ENCODE measurements at regions not wholly inside any gene's neighbourhood (a gene's known extent, or its start where the extent isn't known, plus 50 kb on each side); places are given as distances from the start of the nearest gene placed in this dataset.

DNA sequence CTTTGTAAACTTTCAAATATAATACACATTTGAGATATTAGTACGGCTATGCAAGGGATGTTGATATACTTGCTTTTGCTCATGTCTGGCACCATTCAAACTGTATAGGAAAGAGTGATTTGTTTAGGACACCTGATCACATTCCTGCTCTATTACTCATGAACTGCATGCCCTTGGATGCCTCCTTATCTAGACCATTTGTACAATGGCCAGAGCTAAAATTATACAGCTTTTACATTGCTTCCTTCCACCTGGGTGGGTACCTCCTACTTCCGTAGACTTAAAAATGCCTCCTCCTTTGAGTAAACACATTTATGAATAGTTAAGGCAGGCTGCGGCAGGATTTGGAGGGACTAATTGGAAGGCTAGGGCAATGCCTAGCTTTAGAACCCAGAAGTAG, 85.4 kb upstream of the PBX1 start:
- no peak for TF ChIP-seq MXI1 (conservative IDR thresholded peaks at IDR 0.05; ENCODE audit: poor library complexity, severe bottlenecking)
- TF ChIP-seq, protein P1, sequence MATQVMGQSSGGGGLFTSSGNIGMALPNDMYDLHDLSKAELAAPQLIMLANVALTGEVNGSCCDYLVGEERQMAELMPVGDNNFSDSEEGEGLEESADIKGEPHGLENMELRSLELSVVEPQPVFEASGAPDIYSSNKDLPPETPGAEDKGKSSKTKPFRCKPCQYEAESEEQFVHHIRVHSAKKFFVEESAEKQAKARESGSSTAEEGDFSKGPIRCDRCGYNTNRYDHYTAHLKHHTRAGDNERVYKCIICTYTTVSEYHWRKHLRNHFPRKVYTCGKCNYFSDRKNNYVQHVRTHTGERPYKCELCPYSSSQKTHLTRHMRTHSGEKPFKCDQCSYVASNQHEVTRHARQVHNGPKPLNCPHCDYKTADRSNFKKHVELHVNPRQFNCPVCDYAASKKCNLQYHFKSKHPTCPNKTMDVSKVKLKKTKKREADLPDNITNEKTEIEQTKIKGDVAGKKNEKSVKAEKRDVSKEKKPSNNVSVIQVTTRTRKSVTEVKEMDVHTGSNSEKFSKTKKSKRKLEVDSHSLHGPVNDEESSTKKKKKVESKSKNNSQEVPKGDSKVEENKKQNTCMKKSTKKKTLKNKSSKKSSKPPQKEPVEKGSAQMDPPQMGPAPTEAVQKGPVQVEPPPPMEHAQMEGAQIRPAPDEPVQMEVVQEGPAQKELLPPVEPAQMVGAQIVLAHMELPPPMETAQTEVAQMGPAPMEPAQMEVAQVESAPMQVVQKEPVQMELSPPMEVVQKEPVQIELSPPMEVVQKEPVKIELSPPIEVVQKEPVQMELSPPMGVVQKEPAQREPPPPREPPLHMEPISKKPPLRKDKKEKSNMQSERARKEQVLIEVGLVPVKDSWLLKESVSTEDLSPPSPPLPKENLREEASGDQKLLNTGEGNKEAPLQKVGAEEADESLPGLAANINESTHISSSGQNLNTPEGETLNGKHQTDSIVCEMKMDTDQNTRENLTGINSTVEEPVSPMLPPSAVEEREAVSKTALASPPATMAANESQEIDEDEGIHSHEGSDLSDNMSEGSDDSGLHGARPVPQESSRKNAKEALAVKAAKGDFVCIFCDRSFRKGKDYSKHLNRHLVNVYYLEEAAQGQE (IDR thresholded peaks at IDR 0.05; ENCODE audit: borderline replicate concordance) = no peak
- TF ChIP-seq EZH2 (IDR thresholded peaks at IDR 0.05; ENCODE audit: borderline replicate concordance, insufficient read depth, low read length, poor library complexity, severe bottlenecking) = no peak
- no peak for TF ChIP-seq EP300 (conservative IDR thresholded peaks at IDR 0.05; ENCODE audit: poor library complexity, severe bottlenecking)
- no peak overlapping the region for H3K9ac ChIP-seq (ENCODE audit: low read length)
- no peak overlapping the region for H2AFZ ChIP-seq (ENCODE audit: low read depth, low read length)
- no peak overlapping the region for H3K27ac ChIP-seq (ENCODE audit: low read length)
- H3K27me3 ChIP-seq (ENCODE audit: insufficient read depth, low read depth, low read length) = no peaks in the 10 kb centered on the region
- no peaks in the 10 kb centered on the region for H4K20me1 ChIP-seq (ENCODE audit: insufficient read depth)
- H3K79me2 ChIP-seq (replicated peaks; ENCODE audit: insufficient read depth, low read length) = no peaks in the 10 kb centered on the region
- no peaks in the 10 kb centered on the region for H3K9me3 ChIP-seq (ENCODE audit: low read length)
- H3K9me2 ChIP-seq (ENCODE audit: insufficient read depth, low read length) = no peaks in the 10 kb centered on the region
- H3K36me3 ChIP-seq (ENCODE audit: insufficient read depth, low read length) = no peaks in the 10 kb centered on the region
- no peak overlapping the region for H3K4me2 ChIP-seq (ENCODE audit: low read length)
- no peaks in the 10 kb centered on the region for H3F3A ChIP-seq (ENCODE audit: insufficient read depth, low read length, poor library complexity, severe bottlenecking)
- H3K4me3 ChIP-seq (ENCODE audit: low read length) = no peak overlapping the region

DNA sequence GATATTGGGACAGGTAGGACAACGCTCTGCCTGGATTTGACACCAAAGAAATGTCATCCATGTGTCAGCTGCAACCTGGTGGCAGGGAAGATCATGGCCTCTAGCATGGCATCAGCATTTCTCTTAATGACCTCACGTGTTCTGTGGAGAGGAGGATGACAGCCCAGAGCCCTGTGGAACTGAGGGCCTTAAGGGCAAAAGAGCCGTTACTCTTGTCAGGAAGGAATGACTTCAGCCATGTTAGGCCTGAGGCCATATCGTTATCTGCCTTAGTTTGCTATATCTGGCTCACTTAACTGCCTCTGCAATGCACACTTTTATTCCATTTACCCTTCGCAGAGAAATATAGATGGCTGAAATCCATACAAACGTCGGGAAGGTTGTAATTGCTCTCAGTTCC, 83.2 kb upstream of the PBX1 start:
- Histone ChIP-seq H3K79me2 (replicated peaks; ENCODE audit: insufficient read depth, low read length) (no peaks in the 10 kb centered on the region), H3K4me3 (ENCODE audit: low read length) (no peak overlapping the region), H3K27ac (ENCODE audit: low read length) (no peak overlapping the region), H3K36me3 (ENCODE audit: insufficient read depth, low read length) (no peaks in the 10 kb centered on the region), H3K4me2 (ENCODE audit: low read length) (no peak overlapping the region), H3F3A (ENCODE audit: insufficient read depth, low read length, poor library complexity, severe bottlenecking) (no peaks in the 10 kb centered on the region), H3K27me3 (ENCODE audit: insufficient read depth, low read depth, low read length) (no peaks in the 10 kb centered on the region), H3K9ac (ENCODE audit: low read length) (no peak overlapping the region), H4K20me1 (ENCODE audit: insufficient read depth) (no peaks in the 10 kb centered on the region), H3K9me2 (ENCODE audit: insufficient read depth, low read length) (no peaks in the 10 kb centered on the region), H2AFZ (ENCODE audit: low read depth, low read length) (no peak overlapping the region), H3K9me3 (ENCODE audit: low read length) (no peaks in the 10 kb centered on the region)
- TF ChIP-seq MXI1 (conservative IDR thresholded peaks at IDR 0.05; ENCODE audit: poor library complexity, severe bottlenecking) (no peak), EP300 (conservative IDR thresholded peaks at IDR 0.05; ENCODE audit: poor library complexity, severe bottlenecking) (no peak), EZH2 (IDR thresholded peaks at IDR 0.05; ENCODE audit: borderline replicate concordance, insufficient read depth, low read length, poor library complexity, severe bottlenecking) (no peak)
- TF ChIP-seq, protein P1 (IDR thresholded peaks at IDR 0.05; ENCODE audit: borderline replicate concordance) = no peak
- TF ChIP-seq, protein P2, sequence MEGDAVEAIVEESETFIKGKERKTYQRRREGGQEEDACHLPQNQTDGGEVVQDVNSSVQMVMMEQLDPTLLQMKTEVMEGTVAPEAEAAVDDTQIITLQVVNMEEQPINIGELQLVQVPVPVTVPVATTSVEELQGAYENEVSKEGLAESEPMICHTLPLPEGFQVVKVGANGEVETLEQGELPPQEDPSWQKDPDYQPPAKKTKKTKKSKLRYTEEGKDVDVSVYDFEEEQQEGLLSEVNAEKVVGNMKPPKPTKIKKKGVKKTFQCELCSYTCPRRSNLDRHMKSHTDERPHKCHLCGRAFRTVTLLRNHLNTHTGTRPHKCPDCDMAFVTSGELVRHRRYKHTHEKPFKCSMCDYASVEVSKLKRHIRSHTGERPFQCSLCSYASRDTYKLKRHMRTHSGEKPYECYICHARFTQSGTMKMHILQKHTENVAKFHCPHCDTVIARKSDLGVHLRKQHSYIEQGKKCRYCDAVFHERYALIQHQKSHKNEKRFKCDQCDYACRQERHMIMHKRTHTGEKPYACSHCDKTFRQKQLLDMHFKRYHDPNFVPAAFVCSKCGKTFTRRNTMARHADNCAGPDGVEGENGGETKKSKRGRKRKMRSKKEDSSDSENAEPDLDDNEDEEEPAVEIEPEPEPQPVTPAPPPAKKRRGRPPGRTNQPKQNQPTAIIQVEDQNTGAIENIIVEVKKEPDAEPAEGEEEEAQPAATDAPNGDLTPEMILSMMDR (IDR thresholded peaks at IDR 0.05; ENCODE audit: poor library complexity, severe bottlenecking) = no peak

Data from neural cell (in vitro differentiated cells).